ENCODE measurements at regions not wholly inside any gene's neighbourhood (a gene's known extent, or its start where the extent isn't known, plus 50 kb on each side); places are given as distances from the start of the nearest gene placed in this dataset.

DNA sequence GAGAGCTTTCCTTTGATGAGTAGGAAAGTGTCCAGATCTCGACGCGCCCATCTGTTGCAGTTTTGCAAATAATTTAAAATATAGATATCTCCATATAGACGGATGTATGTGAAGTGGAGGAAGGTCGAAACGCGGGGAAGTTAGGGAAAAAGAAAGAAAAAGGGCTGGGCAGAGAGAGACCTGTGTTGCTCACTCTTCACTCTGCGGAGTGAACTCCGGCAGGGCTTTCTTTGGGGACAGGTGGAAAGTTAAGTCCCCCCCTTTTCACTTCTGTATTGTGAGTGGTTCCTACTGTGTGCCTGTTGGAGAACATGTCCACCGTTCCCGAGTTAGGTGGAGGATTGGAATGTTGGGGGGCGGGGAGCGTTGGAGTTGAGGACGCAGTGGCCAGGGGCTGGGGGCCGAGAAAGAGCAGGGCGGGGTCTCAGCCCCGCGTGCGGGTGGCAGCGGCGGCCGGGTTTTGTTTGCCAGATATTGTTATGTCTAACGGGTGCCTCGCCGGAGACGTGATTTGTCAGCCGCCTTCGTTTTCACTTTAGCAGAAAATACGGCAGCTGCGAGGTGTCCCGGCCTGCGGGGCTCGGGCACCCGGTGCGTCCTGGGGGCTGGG is 145.1 kb upstream of the ZNF536 start:
- POLR2A ChIA-PET = no interaction called here
- DNase-seq (ENCODE audit: low read depth, low spot score) = no peak
- TF ChIP-seq, protein P1, sequence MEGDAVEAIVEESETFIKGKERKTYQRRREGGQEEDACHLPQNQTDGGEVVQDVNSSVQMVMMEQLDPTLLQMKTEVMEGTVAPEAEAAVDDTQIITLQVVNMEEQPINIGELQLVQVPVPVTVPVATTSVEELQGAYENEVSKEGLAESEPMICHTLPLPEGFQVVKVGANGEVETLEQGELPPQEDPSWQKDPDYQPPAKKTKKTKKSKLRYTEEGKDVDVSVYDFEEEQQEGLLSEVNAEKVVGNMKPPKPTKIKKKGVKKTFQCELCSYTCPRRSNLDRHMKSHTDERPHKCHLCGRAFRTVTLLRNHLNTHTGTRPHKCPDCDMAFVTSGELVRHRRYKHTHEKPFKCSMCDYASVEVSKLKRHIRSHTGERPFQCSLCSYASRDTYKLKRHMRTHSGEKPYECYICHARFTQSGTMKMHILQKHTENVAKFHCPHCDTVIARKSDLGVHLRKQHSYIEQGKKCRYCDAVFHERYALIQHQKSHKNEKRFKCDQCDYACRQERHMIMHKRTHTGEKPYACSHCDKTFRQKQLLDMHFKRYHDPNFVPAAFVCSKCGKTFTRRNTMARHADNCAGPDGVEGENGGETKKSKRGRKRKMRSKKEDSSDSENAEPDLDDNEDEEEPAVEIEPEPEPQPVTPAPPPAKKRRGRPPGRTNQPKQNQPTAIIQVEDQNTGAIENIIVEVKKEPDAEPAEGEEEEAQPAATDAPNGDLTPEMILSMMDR (IDR thresholded peaks at IDR 0.05; ENCODE audit: insufficient read depth, low read length, missing control alignments) = no peak
- peak overlapping the region; percentile 60 for H3K4me3 ChIP-seq (ENCODE audit: low read depth, low read length)
- CTCF ChIA-PET = no interaction called here

DNA sequence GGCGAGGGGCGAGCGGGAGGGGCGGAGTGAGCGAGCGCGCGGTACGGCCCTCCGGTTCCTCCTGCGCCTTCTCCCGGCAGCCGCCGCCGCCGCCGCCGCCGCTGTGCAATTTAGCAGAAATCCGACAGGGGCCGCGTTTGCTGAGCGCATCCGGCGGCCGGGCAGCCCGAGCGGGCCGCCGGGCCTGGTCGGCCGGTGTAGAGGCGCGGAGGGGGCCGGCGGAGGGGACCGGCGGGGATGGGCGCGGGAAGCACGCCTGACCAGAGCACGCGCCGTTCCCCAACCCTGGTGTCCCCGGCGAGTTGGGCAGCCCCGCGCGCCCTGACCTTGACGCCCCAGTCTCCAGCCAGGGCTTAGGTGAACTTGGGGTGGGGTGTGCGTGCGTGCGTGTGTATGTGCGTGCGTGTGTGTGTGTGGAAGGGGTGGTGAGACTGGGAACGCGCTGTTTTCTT is 144.5 kb upstream of the ZNF536 start:
- POLR2A ChIA-PET = no interaction called here
- CTCF ChIA-PET = no interaction called here
- H3K4me3 ChIP-seq (ENCODE audit: low read depth, low read length) = peak overlapping the region; percentile 60
- TF ChIP-seq, protein P1 (IDR thresholded peaks at IDR 0.05; ENCODE audit: insufficient read depth, low read length, missing control alignments) = peak; percentile 62
- DNase-seq (ENCODE audit: low read depth, low spot score) = no peak

DNA sequence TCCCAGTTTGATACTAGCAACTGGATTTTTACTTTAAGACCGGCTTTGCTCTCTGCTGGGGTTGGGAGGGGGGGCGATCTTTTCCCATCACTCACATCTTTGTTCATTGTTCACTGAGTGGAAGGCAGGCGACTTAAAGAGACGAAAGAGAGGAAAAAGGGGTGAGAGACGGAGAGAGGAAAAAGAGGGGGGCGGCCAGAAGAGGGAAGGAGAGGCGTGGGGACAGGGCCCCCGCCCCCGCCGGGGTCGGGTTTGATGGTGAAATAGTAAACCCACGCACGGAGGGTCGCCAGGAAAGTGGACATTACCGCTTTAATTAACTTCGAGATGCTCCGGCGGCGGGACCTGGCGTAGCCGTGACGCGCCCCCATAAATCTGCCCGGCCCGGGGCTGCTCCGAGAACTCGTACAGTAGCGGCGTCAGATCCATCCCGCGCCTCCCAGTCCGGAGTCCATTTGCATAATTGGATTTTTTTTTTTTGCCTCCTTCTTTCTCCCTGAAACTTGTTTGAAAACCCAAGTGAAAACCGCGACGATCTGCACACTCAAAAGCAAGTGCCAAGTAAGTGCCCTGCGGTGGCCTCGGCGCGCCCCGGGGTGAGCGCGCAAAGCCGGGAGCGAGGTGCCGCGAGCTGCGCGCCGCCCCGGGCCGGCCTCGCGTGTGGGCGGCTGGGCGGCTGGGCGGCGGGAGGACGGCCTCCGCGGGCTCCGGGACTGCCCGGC is 143.9 kb upstream of the ZNF536 start:
- ChIA-PET CTCF (interaction anchor here (0.6 to 1.1 kb wide), 2 partner anchors 9 to 33 kb away, joined by 3 to 4 read pairs; no protein-coding TSS in a partner anchor), POLR2A (no interaction called here)
- TF ChIP-seq, protein P1 (IDR thresholded peaks at IDR 0.05; ENCODE audit: insufficient read depth, low read length, missing control alignments) = no peak
- peak overlapping the region; percentile 60 for H3K4me3 ChIP-seq (ENCODE audit: low read depth, low read length)
- no peak for DNase-seq (ENCODE audit: low read depth, low spot score)

DNA sequence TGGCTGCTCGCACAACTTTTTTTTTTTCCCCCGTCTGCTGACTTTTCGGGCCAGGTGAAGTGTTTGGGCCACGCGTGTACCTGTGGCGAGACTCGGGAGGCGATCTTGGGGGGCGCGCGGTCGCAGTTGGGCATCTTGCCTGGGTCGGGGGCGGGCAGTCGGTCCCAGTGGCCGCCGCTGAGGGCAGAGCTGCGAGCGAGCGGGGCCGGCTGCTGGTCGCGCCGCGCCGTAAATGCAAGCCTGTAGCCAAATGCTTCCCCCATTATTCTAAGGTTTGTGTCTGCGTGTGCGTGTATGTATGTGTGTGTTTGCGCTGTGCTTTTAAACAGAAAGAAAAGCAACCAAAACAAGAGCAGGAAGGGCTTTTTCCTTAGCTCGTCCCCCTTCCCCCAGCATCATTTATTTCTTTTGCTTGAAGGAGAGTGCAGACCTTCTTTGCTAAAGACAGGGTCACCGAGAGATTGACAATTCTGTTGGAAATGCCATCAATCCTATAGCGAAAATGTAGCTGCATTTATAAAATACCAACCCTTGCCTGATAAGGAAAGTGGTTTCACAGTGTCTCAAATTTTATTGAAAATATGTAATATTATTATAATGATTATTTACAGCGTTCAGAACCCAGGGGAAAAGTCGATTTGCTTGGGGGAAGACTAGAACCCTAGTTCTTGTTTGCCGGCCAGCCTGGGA is 143.2 kb upstream of the ZNF536 start:
- TF ChIP-seq, protein P1 (IDR thresholded peaks at IDR 0.05; ENCODE audit: insufficient read depth, low read length, missing control alignments) = no peak
- no peak for DNase-seq (ENCODE audit: low read depth, low spot score)
- ChIA-PET POLR2A (no interaction called here), CTCF (interaction anchor here (0.6 to 1.1 kb wide), 3 partner anchors 8 to 371 kb away, joined by 3 to 4 read pairs (median 3); no protein-coding TSS in a partner anchor)
- H3K4me3 ChIP-seq (ENCODE audit: low read depth, low read length) = peak overlapping the region; percentile 60

DNA sequence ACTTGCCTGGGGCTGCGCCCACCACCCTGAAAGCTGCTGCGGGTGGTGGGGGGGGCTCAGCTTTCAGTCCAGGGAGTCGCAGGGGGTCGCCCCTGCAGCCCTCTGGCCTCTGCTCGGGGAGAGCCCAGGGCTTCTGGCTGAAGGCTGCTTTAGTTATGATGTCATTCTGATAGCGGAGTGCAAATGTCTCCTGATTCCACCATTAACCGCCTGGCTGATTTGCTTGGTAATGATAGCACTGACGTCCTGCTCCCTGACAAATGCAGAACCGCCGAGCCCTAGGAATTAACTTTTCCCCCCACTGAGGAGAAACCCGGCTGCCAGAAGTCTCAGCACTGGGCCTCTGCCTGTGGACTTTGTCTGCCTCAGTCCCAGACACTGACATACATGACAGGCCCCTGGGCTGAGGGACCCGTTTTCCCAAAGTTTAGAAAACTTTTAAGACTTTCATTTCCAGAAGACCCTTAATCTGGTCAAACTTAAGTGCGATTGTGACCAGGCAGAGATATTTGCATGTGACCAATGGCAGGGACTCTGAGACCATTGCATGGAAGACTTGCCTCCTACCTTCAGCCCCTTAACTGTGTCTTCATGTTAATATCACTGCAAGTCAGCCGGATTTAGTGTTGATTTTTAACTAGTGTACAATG is 142.5 kb upstream of the ZNF536 start:
- POLR2A ChIA-PET = no interaction called here
- DNase-seq (ENCODE audit: low read depth, low spot score) = no peak
- TF ChIP-seq, protein P1 (IDR thresholded peaks at IDR 0.05; ENCODE audit: insufficient read depth, low read length, missing control alignments) = no peak
- no peak overlapping the region for H3K4me3 ChIP-seq (ENCODE audit: low read depth, low read length)
- CTCF ChIA-PET = interaction anchor here (0.6 to 1.1 kb wide), 2 partner anchors 8 to 372 kb away, joined by 3 to 4 read pairs; no protein-coding TSS in a partner anchor
